GOT3 (cell line): ENCODE measurements at regions not wholly inside any gene's neighbourhood (a gene's known extent, or its start where the extent isn't known, plus 50 kb on each side); places are given as distances from the start of the nearest gene placed in this dataset.
A peak's percentile ranks its signal among the peaks of the same experiment; 100 is the strongest.
"Not testable (repeated sequence)": the region's sequence is repeated elsewhere in the genome, so short reads cannot be mapped to it uniquely, and the experiment has no call there.

Source experiments
- DNase-seq: peaks from one replicate; lab custom pipeline; 2025; ENCODE audit warnings: mixed read lengths; lab: John Stamatoyannopoulos, UW

DNA sequence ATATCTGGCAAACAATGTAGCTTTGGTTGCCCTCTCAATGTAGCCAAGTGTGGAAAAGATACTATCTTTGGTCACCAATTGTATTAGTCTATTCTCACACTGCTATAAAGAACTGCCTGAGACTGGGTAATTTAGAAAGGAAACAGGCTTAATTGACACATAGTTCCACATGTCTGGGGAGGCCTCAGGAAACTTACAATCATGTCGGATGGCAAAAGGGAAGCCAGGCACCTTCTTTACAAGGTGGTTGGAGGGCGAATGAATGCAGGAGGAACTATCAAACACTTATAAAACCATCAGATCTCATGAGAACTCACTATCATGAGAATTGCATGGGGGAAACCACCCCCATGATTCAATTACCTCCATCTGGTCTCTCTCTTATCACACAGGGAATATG, 133.1 kb upstream of the TBCA start:
- DNase-seq, result no peak

DNA sequence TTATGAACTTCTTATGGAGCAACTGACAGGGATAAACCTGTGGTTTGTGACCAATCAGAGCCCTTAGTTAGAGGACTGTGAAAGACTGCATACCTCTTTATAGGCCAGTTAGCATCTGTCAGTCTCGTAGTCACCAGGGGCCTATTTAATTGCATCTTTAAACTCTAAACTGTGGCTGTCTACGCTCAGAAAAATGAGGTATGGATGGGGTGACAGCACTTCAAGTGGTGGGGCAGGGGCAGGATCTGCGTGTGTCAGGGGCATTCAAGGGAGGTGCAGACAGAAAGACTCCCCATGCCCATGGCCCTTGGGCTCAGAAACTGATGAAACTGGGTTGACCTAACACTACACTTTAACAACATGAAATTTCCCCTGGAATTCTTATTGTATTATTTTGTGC, 132.6 kb upstream of the TBCA start:
- no peak for DNase-seq

DNA sequence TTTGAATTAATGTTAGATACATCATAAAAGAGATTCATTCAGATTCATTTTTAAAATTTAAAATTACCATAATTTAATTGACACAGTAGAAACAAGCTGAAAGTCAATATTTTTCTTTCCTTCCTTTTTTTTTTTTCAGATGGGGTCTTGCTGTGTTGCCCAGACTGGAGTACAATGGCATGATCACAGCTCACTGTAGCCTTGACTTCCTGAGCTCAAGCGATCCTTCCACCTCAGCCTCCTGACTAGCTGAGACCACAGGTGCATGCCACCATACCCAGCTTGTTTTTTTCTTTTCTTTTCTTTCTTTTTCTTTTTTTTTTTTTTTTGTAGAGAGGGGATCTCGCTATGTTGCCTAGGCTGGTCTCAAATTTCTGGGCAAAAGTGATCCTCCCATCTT, 131.6 kb upstream of the TBCA start:
- no peak for DNase-seq

DNA sequence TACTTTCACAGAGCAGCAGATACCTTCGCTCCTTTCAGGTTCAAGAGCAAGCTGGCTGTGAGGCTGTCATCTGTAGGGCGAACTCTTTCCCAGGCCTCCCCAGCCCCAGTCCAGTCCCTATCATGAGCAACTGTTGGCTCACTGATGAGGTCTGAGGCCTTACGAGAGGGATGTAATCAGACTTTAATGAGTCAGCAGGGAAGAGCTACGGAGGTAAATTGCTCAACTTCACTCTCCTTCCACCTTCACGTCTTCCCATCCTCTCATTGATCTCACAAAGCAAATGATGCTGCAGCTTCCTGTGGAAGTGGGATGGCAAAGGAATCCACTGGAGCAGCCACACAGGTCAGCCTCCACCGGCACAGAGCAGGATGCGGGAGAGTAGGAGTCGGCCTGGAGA, 130.7 kb upstream of the TBCA start:
- DNase-seq, result no peak

DNA sequence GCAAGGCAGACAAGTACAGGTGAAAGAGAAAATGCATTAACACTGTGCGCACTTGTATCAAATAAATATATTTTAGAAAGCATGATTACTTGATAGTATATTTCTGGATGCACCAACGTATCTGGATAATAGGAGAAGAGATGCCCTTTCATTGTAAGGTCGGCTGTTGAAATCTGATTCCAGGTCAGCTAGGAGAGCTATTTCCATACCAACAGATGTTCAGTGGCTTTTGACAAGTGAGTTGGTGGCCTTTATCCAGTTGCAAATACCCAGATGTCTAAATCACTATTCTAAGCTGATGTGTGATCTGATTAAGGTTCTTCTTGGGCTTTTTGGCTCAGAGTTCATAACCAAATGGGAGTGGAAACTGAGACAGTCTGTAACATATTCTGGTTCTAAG, 128.2 kb upstream of the TBCA start:
- no peak for DNase-seq

DNA sequence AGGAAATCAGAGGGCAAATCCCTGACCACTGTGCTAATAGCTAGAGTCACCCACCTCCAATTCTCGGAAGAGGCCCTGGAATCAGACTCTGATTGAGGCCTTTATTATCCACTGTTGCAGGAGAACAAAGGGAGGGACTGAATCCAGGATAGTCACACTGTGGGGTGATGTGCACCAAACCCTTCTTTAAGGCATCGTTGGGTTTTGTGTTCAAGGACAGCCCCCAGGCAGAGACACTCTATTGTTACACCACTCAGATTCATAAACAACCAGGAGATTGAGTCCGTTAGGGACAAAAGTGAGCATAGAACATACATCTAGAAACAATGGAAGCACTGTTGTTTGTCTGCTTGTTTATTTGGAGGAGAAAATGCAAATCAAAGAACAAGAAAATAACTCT, 124.6 kb upstream of the TBCA start:
- DNase-seq, result no peak

DNA sequence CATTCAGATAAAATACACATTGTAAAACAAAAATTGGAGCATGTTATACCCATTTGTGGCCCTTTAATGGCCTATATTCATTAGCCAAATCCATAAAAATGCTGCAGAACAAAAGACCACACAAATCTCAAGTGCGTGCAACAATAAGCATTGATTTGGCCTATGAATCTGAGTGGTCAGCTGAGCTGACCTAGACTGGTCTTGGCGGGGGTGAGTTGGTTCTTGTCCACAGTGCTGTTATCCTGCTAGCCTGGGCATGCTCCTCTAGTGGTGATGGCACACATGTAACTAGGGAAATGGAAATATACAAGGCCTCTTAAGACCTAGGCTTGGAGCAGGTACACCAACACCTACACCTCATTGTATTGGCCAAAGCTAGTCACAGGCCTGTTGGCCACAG, 122.2 kb upstream of the TBCA start:
- no peak for DNase-seq

DNA sequence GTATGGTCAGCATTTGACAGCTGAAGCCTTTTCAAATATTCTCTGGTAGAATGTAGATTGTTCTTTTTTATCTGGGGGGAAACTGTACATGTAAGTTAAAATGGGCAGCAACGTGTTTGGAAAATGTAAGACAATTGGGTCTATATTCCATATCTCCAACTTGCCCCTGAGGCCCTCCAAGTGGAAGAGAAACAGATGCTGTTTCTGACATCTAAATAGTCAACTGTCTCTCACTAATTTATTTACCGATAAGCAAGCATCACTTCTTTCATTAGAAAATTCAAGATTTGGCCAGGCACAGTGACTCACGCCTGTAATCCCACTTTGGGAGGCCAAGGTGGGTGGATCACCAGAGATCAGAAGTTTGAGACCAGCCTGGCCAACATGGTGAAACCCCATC, 120.2 kb upstream of the TBCA start:
- DNase-seq, result no peak

DNA sequence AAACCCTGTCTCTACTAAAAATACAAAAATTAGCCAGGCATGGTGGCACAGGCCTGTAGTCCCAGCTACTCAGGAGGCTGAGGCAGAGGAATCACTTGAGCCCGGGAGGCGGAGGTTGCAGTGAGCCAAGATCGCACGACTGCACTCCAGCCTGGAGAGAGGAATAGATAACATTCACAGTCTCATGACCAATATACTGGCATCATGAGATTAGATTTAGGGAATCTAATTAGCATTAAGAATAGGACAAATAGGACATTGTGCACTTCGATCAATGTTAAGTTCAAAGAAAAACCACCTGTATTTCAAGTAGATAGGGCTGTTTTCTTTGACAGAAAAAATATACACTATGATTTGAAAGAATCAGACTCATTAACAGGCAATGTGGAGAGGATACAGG, 118.0 kb upstream of the TBCA start:
- not testable (repeated sequence) for DNase-seq

DNA sequence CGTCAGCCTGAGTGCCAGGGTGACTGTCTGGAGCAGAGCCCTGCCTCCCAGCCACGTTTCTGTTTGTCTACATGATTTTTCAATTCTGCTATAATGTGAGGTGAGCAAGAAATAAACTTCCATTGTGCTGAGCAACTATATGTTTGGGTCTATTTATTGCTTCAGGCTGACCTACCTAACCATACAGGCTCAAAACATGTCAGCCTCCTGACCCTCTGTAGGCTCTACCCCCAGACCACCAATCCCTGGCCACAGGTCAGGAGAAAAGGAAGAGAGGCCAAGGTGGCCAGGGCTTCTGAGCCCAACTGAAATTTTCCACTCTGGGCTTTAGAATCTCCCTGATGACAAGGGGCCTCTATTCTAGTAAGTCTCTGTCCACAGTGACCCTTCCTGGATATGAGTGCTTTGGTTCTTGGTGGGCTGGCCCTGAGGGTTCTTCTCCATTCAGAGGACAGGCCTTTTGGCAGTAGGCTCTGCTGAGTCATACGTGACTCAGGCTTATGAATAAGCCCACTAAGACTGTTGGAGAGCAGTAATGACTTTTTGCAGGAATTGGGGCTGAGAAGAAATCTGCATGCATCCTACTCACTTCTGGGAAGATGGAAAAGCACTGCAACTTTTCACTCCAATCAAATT, 117.2 kb upstream of the TBCA start:
- DNase-seq, result peak; percentile 39

DNA sequence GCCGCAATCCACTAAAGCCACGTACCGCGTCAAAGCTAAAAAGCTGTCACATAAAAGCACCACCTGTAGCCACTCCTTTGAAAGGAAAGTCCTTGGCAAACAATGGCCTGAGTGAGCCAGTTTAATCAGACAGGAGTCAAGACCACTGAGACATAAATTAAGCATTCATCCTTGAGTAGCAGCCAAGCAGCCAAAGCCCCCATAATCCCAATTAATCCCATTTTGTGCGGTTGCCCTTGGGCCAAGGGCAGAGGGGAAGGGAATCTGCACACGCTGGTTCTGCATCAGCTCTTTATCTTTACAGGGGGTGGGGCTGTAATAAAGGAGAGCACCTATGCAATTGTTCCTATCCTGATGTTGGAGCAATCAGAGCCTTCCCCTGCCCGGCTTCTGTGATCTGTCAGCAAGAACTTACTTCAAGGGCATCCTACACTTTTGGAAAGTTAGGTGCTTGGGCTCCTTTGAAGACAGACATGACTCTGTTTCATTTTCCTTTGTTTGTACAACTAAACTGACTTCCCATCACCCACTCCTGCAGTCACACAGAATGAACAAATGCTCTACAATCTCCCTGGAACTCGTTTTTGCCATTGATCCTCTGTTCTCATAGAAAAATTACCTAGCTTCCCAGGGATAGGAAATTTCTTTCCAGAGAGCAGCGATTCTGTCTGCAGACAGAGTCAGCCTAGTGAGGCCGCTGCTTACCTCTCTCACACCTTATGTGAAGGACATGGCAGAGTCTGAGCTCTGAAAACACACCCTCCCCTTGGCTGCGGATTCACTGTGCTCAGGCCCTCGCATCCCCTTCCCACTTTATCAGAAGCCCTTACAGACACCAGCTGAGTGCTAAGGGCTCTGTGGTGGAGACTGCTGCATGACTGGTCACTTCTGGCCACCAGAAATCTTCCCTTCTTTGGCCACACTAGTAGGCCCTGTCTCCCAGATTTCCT, 116.2 kb upstream of the TBCA start:
- DNase-seq, result no peak

DNA sequence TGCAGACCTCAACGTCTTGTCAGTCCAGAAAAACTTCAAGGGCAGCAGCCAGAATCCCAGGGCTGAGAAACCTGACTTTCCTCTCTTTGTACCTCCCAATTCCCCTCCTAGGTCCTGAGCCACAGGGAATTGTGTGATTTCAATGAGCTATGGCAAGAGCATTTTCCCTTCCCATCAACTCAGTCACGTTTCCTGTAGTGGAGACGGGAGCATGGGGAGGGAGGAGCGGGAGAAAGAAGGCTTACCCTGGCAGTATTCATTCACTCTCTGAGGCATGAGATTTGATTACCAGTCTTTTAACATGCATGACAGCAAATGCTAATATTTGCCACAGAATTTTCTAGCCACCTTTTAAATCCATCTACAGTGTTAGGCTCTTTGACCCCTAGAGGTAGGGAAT, 109.4 kb upstream of the TBCA start:
- no peak for DNase-seq

DNA sequence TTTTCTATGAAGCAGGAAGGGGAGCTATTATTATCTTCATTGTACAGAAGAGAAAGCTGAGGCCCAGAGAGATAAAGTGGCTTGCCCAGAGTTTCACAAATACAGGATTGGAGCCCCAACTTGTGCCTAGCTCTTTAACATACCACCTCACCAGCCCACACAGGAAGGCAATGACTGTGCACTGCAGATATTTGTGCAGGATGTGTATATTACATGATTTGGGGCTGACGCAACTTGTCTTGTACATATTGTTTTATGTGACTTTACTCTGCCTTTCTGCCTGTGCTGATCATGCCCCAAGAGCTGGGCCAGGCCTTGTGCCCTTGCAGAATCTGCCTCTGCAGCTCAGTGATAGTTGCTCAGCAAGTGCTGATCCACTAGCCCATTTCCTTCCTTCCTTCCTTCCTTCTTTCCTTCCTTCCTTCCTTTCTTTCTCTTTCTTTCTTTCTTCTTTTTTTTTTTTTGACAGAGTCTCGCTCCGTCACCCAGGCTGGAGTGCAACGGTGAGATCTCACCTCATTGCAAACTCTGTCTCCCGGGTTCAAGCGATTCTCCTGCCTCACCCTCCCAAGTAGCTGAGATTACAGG, 106.6 kb upstream of the TBCA start:
- no peak for DNase-seq

DNA sequence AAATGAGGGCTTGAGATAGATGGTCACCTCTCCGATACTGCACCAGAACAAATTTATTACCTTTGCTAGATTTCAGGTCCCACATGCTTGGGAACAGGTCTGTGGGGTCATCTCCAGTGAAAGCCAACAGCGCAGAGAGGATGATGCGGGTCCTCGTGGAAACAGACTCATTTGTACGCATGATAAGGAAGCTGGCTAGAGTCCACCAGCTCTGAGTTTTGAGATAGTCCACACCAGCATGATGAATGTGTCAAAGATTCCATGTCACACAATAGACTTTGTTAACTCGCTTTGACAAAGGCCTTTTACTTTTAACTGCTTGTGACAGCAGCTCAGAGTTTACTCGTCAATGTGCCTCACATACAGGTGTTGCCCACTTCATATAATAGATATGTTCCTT, 105.4 kb upstream of the TBCA start:
- no peak for DNase-seq

DNA sequence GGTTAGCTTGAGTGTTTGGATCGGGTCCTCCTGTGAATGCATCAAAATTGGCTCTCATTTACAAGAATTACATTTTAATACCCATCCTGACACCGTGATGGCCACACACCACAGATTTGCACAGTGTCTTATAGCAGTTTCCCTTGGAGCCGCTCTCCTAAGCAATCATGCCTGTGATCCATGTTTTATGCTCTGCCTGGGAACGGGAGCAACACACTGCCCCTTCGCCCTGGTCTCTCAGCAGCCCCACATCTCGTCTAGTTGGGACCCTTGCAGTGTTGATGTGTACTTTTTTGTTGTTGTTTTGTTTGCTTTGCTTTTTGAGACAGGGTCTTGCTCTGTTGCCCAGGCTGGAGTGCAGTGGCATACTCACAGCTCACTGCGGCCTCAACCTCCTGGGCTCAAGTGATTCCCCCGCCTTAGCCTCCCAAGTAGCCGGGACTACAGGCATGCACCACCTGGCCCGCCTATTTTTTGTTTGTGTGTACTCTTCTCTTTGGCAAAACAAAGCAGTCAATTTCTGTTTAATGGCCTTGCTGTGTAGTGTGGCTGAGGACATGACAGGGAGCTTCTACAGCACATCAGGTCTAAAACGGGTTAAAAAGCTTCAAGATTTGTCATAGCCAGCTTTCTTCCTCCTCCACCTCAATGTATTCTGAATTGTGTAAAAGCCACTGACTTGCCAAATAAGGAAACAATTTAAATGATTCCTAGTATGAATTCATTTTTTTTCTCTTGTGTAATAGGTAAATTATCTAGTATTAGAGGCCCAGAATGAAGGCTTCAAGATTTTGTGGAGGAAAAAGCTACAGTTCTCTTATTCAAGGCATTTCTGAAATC, 101.6 kb upstream of the TBCA start:
- no peak for DNase-seq

DNA sequence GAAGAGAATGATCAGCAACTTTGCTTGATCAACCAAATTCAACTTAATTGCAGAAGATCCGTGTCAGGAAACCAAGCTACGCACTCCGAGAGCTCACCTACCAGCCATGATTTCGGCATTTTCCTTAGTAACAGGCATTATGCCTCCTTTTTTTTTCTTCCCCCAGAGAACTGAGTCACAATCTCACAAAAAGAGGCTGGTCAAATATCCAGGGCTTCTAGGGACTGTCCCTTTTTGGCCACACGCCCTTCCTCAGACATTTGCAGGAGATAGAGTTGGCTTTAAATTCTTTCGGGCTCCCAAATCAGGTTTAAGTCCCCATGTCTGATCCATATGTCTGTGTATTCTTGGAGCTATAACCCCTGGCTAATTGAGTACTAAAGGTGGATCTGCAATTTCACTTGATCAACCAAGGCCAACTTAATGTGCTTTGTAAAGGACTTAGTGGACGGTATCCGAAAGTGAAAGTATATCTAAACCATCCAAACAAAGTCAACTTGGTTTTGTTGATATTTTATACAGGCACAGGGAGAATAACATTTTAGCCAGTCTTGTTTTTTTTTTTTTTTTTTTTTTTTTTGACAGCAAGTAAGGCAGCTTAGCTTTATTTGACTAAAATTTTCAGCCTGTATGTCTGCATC, 100.8 kb upstream of the TBCA start:
- no peak for DNase-seq

DNA sequence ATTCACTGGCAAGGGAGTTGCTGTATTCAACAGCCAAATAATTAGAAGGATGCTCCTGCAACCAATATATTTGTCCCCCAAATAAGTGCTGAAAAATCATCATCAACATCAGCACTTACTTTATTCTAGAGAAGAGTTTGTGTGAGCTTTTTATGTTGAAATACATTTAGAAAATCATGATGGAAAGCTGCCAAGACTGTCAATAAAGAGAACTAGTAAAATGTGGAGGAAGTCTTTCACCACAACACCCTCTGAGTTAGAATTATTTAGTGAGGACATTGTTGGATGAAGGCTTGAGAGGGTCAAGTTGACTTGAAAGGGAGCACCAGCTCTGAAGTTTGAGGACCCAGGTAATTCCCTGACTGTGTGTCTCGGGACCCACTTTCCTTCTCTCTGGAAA, 100.2 kb upstream of the TBCA start:
- DNase-seq, result no peak

DNA sequence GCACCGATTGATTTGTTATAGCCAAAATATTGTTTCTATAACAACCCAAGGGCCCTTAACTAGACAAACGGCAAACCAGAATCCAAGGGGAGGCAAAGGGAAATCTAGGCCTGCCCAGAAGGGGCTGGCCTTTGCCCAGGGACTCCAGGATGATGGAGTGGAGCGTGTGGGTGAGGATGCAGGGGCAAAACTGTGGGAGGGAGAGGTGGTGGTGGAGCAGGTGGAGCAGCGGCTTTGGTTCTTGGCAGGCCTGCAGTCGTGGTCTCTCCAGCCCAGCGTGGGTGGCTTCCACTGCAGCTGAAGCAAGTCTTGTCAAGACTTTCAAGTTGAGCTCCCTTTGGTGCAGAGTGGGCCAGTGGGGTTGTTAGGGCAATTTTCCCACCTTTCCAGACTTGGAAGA, 98.6 kb upstream of the TBCA start:
- no peak for DNase-seq

DNA sequence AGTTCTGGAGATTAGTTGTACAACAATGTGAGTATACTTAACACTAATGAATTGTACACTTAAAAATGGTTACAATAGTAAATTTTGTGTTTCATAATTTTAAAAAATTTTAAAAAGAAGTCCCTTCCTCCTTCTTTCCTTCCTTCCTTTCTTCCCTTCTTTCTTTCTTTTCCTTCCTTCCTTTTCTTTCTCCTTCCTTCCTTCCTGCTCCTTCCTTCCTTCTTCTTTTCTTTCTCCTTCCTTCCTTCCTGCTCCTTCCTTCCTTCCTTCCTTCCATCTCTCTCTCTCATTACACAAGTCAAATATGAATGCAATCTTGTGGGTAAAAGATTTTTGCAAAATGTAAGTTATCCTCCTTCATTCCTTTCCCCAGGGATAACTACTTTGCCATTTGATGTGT, 97.1 kb upstream of the TBCA start:
- DNase-seq, result no peak

DNA sequence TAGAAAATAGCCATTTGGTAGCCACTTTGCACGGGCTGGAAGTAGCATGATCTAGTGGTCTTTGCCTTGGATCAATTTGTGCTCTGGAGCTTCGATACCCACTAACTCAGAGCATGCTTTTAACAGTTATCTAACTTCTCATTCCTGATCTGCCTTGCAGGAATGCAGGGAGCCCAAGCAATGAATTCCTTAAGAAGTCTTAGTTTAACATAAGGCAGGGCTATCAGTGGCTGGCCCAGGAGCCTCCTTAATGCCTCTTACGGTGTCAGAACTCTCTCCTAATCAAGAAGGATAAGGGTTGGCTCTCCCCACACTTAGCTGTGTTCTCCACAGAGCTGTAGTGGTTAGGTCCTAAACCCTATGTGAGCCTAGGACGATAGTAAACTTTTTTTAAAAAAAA, 95.8 kb upstream of the TBCA start:
- DNase-seq, result no peak

DNA sequence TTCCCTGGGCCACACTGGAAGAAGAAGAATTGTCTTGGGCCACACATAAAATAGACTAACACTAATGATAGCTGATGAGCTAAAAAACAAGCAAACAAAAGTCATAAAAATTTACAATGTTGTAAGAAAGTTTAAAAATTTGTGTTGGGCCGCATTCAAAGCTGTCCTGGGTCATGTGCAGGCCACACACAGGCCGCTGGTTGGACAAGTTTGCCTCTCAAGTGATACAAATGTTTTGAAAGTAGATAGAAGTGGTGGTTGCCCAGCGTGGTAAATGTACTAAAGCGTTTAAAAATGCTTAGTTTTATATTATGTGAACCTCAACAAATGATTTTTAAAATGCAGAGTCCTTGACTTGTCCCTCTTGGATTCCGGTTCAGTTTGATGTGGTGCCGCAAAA, 94.9 kb upstream of the TBCA start:
- DNase-seq, result no peak
